Activated naive CD8-positive, alpha-beta T cell treated with anti-CD3 and anti-CD28 coated beads for 36 hours (primary cell): ENCODE measurements at regions not wholly inside any gene's neighbourhood (a gene's known extent, or its start where the extent isn't known, plus 50 kb on each side); places are given as distances from the start of the nearest gene placed in this dataset.

Experiments
- DNase-seq: peaks from one replicate; pipeline ENCODE4 v3.0.0; 2021
- H3K27ac Mint-ChIP-seq: one replicate; pipeline ENCODE4 v1.8.0; 2022; ENCODE audit warnings: mild to moderate bottlenecking, moderate library complexity, mixed read lengths
- H3K27me3 Mint-ChIP-seq: one replicate; pipeline ENCODE4 v1.8.0; 2022; ENCODE audit warnings: mild to moderate bottlenecking, mixed read lengths
- H3K36me3 Mint-ChIP-seq: one replicate; pipeline ENCODE4 v1.8.0; 2021; ENCODE audit warnings: mild to moderate bottlenecking, mixed read lengths
- H3K4me1 Mint-ChIP-seq: one replicate; pipeline ENCODE4 v1.8.0; 2021; ENCODE audit warnings: mixed read lengths
- H3K4me3 Mint-ChIP-seq: one replicate; pipeline ENCODE4 v1.8.0; 2022; ENCODE audit warnings: mild to moderate bottlenecking, moderate library complexity, mixed read lengths
- H3K9me3 Mint-ChIP-seq: one replicate; pipeline ENCODE4 v1.8.0; 2022; ENCODE audit warnings: mixed read lengths

GRCh38 chr2:65687614-65688013, 255.2 kb upstream of the SPRED2 start:
- H3K27me3 Mint-ChIP-seq = peaks cover 14% of the 10 kb centered on the region
- peaks cover 2% of the 10 kb centered on the region for H3K9me3 Mint-ChIP-seq
- no peak overlapping the region for H3K4me3 Mint-ChIP-seq
- no peak overlapping the region for H3K27ac Mint-ChIP-seq
- H3K4me1 Mint-ChIP-seq = no peaks in the 10 kb centered on the region
- no peak for DNase-seq
- H3K36me3 Mint-ChIP-seq = no peaks in the 10 kb centered on the region

- peaks cover 14% of the 10 kb centered on the region for H3K27me3 Mint-ChIP-seq
- no peak overlapping the region for H3K4me3 Mint-ChIP-seq
- DNase-seq = no peak
- H3K36me3 Mint-ChIP-seq = no peaks in the 10 kb centered on the region
- H3K27ac Mint-ChIP-seq = no peak overlapping the region
- no peaks in the 10 kb centered on the region for H3K4me1 Mint-ChIP-seq
- H3K9me3 Mint-ChIP-seq = peaks cover 2% of the 10 kb centered on the region
Measured at GRCh38 chr2:65686928-65687521, 254.6 kb upstream of the SPRED2 start.

- no peak overlapping the region for H3K4me3 Mint-ChIP-seq
- no peak overlapping the region for H3K27ac Mint-ChIP-seq
- H3K9me3 Mint-ChIP-seq = peaks cover 4% of the 10 kb centered on the region
- H3K27me3 Mint-ChIP-seq = peaks cover 19% of the 10 kb centered on the region
- no peaks in the 10 kb centered on the region for H3K4me1 Mint-ChIP-seq
- H3K36me3 Mint-ChIP-seq = no peaks in the 10 kb centered on the region
- no peak for DNase-seq
Measured at GRCh38 chr2:65681503-65681902, 249.1 kb upstream of the SPRED2 start.

GRCh38 chr2:65678779-65679391, 246.5 kb upstream of the SPRED2 start:
- H3K4me1 Mint-ChIP-seq = no peaks in the 10 kb centered on the region
- H3K27me3 Mint-ChIP-seq = peaks cover 30% of the 10 kb centered on the region
- H3K4me3 Mint-ChIP-seq = no peak overlapping the region
- no peak overlapping the region for H3K27ac Mint-ChIP-seq
- H3K9me3 Mint-ChIP-seq = peaks cover 8% of the 10 kb centered on the region
- no peak for DNase-seq
- H3K36me3 Mint-ChIP-seq = no peaks in the 10 kb centered on the region

- H3K4me3 Mint-ChIP-seq = no peak overlapping the region
- no peak overlapping the region for H3K27ac Mint-ChIP-seq
- H3K36me3 Mint-ChIP-seq = no peaks in the 10 kb centered on the region
- peaks cover 13% of the 10 kb centered on the region for H3K27me3 Mint-ChIP-seq
- no peak for DNase-seq
- no peaks in the 10 kb centered on the region for H3K4me1 Mint-ChIP-seq
- H3K9me3 Mint-ChIP-seq = peaks cover 6% of the 10 kb centered on the region
Measured at GRCh38 chr2:65675350-65675749, 243.0 kb upstream of the SPRED2 start.

GRCh38 chr2:65671670-65672242, 239.4 kb upstream of the SPRED2 start:
- no peaks in the 10 kb centered on the region for H3K36me3 Mint-ChIP-seq
- peaks cover 18% of the 10 kb centered on the region for H3K9me3 Mint-ChIP-seq
- H3K27ac Mint-ChIP-seq = no peak overlapping the region

GRCh38 chr2:65669574-65669973, 237.2 kb upstream of the SPRED2 start:
- no peak overlapping the region for H3K27ac Mint-ChIP-seq
- H3K27me3 Mint-ChIP-seq = peaks cover 5% of the 10 kb centered on the region

More at GRCh38 chr2:65671670-65672242, 239.4 kb upstream of the SPRED2 start:
- H3K4me3 Mint-ChIP-seq = no peak overlapping the region
- DNase-seq = no peak
- H3K27me3 Mint-ChIP-seq = peaks cover 13% of the 10 kb centered on the region
- no peaks in the 10 kb centered on the region for H3K4me1 Mint-ChIP-seq

GRCh38 chr2:65668744-65669143, 236.3 kb upstream of the SPRED2 start:
- Mint-ChIP-seq H3K9me3 (peaks cover 16% of the 10 kb centered on the region), H3K4me3 (no peak overlapping the region), H3K4me1 (peaks cover 10% of the 10 kb centered on the region), H3K36me3 (no peaks in the 10 kb centered on the region), H3K27me3 (peaks cover under 1% of the 10 kb centered on the region), H3K27ac (no peak overlapping the region)
- DNase-seq = no peak

More at GRCh38 chr2:65669574-65669973, 237.2 kb upstream of the SPRED2 start:
- H3K4me1 Mint-ChIP-seq = peaks cover 9% of the 10 kb centered on the region
- no peak overlapping the region for H3K4me3 Mint-ChIP-seq
- H3K9me3 Mint-ChIP-seq = peaks cover 16% of the 10 kb centered on the region
- H3K36me3 Mint-ChIP-seq = no peaks in the 10 kb centered on the region
- DNase-seq = no peak

GRCh38 chr2:65666156-65666725, 233.8 kb upstream of the SPRED2 start:
- Mint-ChIP-seq H3K27me3 (peaks cover 23% of the 10 kb centered on the region), H3K4me3 (no peak overlapping the region), H3K4me1 (peaks cover 10% of the 10 kb centered on the region), H3K9me3 (peaks cover 16% of the 10 kb centered on the region), H3K27ac (peak overlapping the region; percentile 54), H3K36me3 (no peaks in the 10 kb centered on the region)
- peak; percentile 11 for DNase-seq

- Mint-ChIP-seq H3K9me3 (peaks cover 16% of the 10 kb centered on the region), H3K27me3 (peaks cover 23% of the 10 kb centered on the region), H3K36me3 (no peaks in the 10 kb centered on the region), H3K4me1 (peaks cover 10% of the 10 kb centered on the region), H3K27ac (no peak overlapping the region), H3K4me3 (no peak overlapping the region)
- no peak for DNase-seq
Measured at GRCh38 chr2:65664931-65665330, 232.5 kb upstream of the SPRED2 start.

- no peak overlapping the region for H3K27ac Mint-ChIP-seq
- peaks cover 12% of the 10 kb centered on the region for H3K9me3 Mint-ChIP-seq
- H3K4me1 Mint-ChIP-seq = peaks cover 10% of the 10 kb centered on the region
- no peak for DNase-seq
- no peak overlapping the region for H3K4me3 Mint-ChIP-seq
- peaks cover 23% of the 10 kb centered on the region for H3K27me3 Mint-ChIP-seq
- H3K36me3 Mint-ChIP-seq = no peaks in the 10 kb centered on the region
Measured at GRCh38 chr2:65663831-65664407, 231.5 kb upstream of the SPRED2 start.

- Mint-ChIP-seq H3K9me3 (peaks cover 4% of the 10 kb centered on the region), H3K27ac (no peak overlapping the region), H3K4me1 (peaks cover 10% of the 10 kb centered on the region)
Measured at GRCh38 chr2:65662654-65663432, 230.4 kb upstream of the SPRED2 start.

GRCh38 chr2:65661980-65662653, 229.7 kb upstream of the SPRED2 start:
- Mint-ChIP-seq H3K27ac (no peak overlapping the region), H3K9me3 (peaks cover 4% of the 10 kb centered on the region), H3K4me3 (no peak overlapping the region)

More at GRCh38 chr2:65662654-65663432, 230.4 kb upstream of the SPRED2 start:
- Mint-ChIP-seq H3K27me3 (peaks cover 23% of the 10 kb centered on the region), H3K36me3 (no peaks in the 10 kb centered on the region), H3K4me3 (no peak overlapping the region)
- DNase-seq = no peak

GRCh38 chr2:65660340-65660739, 227.9 kb upstream of the SPRED2 start:
- no peaks in the 10 kb centered on the region for H3K36me3 Mint-ChIP-seq
- no peak overlapping the region for H3K4me3 Mint-ChIP-seq
- peaks cover 23% of the 10 kb centered on the region for H3K27me3 Mint-ChIP-seq
- DNase-seq = no peak
- H3K4me1 Mint-ChIP-seq = peaks cover 1% of the 10 kb centered on the region
- H3K9me3 Mint-ChIP-seq = no peaks in the 10 kb centered on the region
- H3K27ac Mint-ChIP-seq = no peak overlapping the region

More at GRCh38 chr2:65661980-65662653, 229.7 kb upstream of the SPRED2 start:
- DNase-seq = no peak
- Mint-ChIP-seq H3K36me3 (no peaks in the 10 kb centered on the region), H3K4me1 (peaks cover 10% of the 10 kb centered on the region), H3K27me3 (peaks cover 23% of the 10 kb centered on the region)
